Inflammatory macrophage treated with lipopolysaccharide for 1 hour (primary cell): ENCODE measurements at regions not wholly inside any gene's neighbourhood (a gene's known extent, or its start where the extent isn't known, plus 50 kb on each side); places are given as distances from the start of the nearest gene placed in this dataset.
"Not testable (repeated sequence)": the region's sequence is repeated elsewhere in the genome, so short reads cannot be mapped to it uniquely, and the experiment has no call there.

Experiments
- DNase-seq, 2 donors: peaks; one replicate each; pipeline ENCODE4 v3.0.0-alpha.2; 2020 to 2022

DNA sequence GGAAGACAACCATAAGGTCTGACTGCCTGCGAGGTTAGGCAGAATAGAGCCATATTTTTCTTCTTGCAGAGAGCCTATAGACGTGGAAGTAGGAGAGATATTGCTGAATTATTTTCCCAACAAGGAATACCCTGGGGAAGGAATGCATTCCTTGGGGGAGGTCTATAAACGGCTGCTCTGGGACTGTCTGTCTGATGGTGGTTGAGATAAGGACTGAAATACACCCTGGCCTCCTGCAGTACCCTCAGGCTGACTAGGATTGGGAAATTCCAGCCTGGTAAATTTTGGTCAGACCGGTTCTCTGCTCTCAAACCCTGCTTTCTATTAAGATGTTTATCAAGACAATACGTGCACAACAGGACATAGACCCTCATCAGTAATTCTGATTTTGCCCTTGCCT, 617.5 kb upstream of the GRIN3A start:
- DNase-seq: no peak

DNA sequence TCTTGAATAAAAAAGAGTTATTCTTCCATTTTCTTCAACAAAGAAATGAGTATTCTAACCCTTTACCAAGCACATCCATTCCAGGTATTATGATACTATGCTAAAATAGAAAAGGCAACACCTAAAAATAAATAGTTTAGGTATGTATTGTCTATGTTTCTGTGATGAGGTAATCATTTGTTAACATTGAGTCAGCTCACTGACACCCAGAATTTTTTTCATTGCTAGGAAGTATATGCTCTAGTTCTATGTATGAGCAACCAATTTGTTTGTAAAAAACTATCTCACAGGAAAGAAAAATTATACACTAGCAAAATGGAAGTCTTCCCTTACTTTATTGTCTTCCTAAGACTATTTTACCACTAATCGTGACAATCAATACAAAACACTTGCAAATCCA, 615.6 kb upstream of the GRIN3A start:
- DNase-seq: no peak

DNA sequence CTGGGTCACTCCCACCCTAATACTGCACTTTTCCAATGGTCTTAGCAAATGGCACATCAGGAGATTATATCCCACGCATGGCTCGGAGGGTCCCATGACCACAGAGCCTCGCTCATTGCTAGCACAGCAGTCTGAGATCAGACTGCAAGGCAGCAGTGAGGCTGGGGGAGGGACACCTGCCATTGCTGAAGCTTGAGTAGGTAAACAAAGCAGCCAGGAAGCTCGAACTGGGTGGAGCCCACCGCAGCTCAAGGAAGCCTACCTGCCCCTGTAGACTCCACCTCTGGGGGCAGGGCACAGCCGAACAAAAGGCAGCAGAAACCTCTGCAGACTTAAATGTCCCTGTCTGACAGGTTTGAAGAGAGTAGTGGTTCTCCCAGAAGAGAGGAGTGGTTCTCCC, 599.0 kb upstream of the GRIN3A start:
- DNase-seq: not testable (repeated sequence)

GRCh38 chr9:102309379-102309778, 570.9 kb upstream of the GRIN3A start:
- DNase-seq: no peak

- DNase-seq: no peak
Observed at GRCh38 chr9:102295188-102295587, 556.7 kb upstream of the GRIN3A start.

DNA sequence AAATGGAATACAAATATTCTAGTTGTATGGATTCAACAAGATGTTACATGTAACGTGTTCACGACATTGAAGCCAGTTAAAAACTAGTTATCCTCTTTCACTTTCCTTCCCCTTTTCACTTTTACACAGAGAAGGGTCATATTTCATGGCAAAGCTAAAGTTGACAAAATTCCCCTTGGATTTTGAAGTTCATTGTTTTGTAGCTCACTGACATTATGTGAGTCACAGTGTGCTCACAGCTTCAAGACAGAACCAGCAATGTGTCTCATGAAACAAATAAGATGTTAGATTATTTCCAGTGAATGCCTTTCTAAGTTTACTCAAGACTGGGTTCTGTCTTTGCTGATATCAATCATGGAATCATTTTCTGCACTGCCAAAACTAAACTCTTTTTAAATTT, 535.5 kb upstream of the GRIN3A start:
- no peak for DNase-seq

DNA sequence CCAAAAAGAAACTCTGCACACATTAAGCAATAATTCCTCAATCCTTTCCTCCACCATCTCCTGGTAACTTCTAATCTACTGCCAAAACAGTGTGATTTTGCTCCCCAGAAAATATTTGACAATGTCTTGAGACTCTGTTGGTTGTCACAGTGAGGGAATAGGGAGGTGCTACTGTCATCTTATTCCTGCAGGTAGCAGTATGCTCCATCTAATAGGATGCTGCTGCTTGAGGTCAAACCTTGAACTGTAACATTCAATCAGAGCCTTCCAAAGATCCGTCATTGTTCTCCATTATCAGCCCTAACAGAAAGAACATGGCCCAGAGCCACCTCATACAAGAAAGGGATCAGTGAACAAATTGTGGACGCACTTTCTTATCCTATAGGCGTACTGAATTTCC, 514.7 kb upstream of the GRIN3A start:
- no peak for DNase-seq

- DNase-seq: no peak
Observed at GRCh38 chr9:102244916-102245315, 506.5 kb upstream of the GRIN3A start.

- no peak for DNase-seq
Observed at GRCh38 chr9:102237520-102237919, 499.1 kb upstream of the GRIN3A start.

DNA sequence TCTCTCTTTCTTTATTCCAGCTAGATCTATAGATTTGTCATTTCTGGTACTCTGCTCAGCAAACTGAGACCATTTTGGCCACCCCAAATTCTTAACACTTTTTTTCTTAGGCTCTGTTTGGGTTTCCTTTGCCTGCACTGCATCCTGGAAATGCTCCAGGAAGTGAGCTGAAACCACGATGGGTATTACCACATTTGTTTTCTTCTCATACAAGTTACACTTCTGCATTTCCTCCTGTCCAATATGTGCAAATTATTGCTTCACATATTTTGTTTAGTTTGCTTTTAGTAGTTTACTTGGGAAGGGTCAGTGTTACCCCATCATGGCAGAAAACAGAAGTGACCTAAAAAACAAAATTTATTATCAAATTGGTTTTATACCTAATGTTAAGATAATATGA, 498.6 kb upstream of the GRIN3A start:
- no peak for DNase-seq

GRCh38 chr9:102227416-102227815, 489.0 kb upstream of the GRIN3A start:
- DNase-seq: not testable (repeated sequence)

DNA sequence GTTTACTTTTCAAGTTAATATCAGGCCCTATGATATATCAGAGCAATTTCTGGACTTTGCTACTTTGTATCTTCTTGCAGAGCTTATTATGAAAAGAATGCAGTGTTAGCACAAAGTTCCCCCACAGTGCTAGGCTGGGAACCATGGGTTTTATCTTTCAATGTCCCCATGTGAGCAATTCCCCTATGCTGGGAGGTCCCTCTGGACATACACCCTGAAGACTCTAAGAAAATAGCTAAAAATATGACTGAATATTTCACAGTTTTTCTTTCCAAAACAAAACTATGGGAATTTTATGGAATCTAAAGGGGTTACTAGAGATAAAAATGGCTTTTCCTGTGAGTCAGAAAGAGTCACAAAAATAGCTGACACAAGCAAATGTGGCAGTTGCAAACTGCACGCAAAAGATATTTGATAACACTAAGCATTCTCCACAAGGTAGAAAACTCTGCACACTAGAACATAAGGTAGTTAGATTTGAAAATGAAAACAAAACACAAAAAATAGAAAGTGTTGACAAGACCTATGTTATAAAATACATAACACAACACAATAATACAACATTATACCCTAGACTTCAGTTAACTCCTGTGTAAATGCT, 487.5 kb upstream of the GRIN3A start:
- no peak for DNase-seq

GRCh38 chr9:102223320-102224136, 485.1 kb upstream of the GRIN3A start:
- DNase-seq: not testable (repeated sequence)

- DNase-seq: no peak
Observed at GRCh38 chr9:102209176-102209575, 470.7 kb upstream of the GRIN3A start.

DNA sequence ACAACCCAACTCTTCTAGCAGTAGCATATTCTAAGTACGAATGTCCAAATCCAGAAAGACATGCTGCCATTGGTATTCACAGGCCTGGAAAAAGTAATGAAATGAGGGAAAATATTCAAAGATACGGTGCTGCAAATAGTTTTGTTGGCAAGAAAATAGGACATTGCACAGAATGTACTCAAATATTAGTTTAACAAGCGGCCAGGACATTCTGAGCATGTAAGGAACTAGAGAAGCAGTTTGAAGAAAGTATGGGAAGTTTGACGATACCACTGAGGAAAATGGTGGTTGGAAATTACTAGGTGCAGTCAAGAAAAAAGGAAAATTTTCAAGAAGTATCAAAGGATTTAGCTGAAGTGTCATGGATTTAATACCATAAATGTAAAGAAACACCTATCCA, 468.0 kb upstream of the GRIN3A start:
- no peak for DNase-seq

DNA sequence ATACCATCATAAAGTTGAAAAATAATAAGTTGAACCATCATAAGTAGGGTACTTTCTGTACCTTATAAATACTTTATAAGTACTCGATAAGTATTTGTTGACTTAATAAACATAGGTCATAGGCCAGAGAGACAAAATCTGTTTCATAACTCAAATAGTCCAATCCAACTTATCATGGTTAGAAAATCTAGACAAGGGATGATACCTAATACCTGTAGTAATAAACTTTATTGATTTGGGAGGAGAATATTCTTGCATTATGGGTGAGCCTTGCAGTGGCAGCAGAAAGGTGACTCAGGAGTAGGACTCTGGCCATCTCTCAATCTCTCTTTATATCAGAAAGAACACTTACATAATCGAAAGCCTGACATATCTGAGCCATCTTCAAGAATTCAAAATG, 466.8 kb upstream of the GRIN3A start:
- no peak for DNase-seq

DNA sequence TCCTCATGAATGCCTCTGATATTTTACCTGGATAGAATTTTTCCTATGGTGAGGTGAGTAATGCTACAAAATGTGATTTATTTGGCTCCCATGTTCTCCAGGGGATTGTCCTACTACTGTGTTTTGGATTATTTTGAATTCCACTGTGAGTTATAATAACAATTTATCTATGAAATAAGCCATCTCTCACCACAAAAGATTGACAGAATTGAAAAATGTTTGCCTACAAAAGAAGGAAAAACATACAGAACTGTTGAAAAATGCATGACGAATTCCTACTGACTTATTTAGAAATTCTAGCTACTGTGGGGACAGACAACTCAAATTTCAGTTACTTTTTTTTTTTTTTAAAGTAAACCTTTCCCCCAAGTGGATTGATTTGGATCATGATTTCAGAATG, 463.7 kb upstream of the GRIN3A start:
- DNase-seq: no peak

DNA sequence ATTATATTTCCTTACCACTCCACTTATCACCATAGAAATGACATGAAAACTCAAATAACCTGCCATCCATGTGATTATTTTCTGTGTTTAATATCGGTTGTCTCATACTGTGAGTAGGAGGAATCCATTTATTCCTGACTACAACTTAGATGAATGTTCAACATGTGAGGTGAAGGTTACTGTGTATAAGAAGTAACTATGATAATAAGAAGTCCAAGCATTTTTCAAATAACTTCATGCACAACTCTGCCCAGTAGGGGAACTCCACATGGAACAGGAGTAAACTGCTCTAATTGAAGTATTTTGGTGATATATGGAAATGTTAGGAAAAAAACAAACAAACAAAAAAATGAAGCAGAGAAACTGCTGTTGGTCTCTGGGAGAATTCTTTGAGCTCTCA, 447.5 kb upstream of the GRIN3A start:
- DNase-seq: no peak

GRCh38 chr9:102185371-102185770, 446.9 kb upstream of the GRIN3A start:
- DNase-seq: no peak

- DNase-seq: no peak
Observed at GRCh38 chr9:102178811-102179210, 440.4 kb upstream of the GRIN3A start.

- not testable (repeated sequence) for DNase-seq
Observed at GRCh38 chr9:102174202-102174601, 435.8 kb upstream of the GRIN3A start.

GRCh38 chr9:102164247-102164646, 425.8 kb upstream of the GRIN3A start:
- no peak for DNase-seq

GRCh38 chr9:102153081-102153480, 414.6 kb upstream of the GRIN3A start:
- DNase-seq: not testable (repeated sequence)

DNA sequence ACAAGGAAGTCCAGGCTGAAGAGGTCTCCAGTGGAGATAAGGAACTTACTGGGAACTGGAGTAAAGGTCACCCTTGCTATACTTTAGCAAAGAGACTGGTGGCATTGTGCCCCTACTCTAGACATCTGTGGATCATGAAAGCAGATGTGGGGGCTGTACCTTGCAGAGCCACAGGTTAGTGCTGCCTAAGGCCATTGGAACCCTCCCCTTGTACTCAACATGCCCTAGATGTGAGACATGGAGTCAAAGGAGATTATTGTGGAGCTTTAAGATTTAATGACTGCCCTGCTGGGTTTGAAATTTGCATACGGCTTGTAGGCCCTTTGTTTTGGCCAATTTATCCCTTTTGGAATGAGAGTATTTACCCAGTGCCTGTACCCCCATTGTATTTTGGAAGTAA, 397.3 kb upstream of the GRIN3A start:
- DNase-seq: no peak

GRCh38 chr9:102124465-102124864, 386.0 kb upstream of the GRIN3A start:
- no peak for DNase-seq
